ENCODE measurements at regions not wholly inside any gene's neighbourhood (a gene's known extent, or its start where the extent isn't known, plus 50 kb on each side); places are given as distances from the start of the nearest gene placed in this dataset.

DNA sequence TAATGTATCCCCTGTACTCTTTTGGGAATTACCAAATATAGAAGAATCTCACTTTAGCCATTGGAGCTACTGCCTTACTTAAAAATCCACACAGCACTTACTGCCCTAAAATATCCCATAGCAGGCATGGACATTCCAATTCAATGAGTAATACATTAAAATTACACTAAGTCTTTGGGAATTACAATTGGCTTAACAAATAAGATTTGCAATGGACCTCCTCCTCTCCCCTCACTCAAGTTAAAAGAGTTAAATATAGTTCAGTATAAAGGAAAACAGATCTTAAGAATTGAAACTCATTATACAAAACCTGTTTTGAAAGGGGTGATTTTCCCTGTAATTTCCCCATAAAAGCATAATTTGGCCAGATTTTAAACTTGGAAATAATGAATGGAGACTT is 477.1 kb downstream of the SLC16A7 start:
- Mint-ChIP-seq H3K9me3 (ENCODE audit: low read depth, unreplicated experiment) (no peaks in the 10 kb centered on the region), H3K36me3 (ENCODE audit: insufficient read depth, unreplicated experiment) (no peaks in the 10 kb centered on the region), H3K4me1 (ENCODE audit: low read depth, unreplicated experiment) (peaks cover 26% of the 10 kb centered on the region), H3K27ac (ENCODE audit: unreplicated experiment) (peak overlapping the region; percentile 38), H3K27me3 (ENCODE audit: unreplicated experiment) (no peaks in the 10 kb centered on the region), H3K4me3 (ENCODE audit: low read depth, unreplicated experiment) (no peak overlapping the region)
- CTCF ChIA-PET: no interaction called here
- TF ChIP-seq, protein P1, sequence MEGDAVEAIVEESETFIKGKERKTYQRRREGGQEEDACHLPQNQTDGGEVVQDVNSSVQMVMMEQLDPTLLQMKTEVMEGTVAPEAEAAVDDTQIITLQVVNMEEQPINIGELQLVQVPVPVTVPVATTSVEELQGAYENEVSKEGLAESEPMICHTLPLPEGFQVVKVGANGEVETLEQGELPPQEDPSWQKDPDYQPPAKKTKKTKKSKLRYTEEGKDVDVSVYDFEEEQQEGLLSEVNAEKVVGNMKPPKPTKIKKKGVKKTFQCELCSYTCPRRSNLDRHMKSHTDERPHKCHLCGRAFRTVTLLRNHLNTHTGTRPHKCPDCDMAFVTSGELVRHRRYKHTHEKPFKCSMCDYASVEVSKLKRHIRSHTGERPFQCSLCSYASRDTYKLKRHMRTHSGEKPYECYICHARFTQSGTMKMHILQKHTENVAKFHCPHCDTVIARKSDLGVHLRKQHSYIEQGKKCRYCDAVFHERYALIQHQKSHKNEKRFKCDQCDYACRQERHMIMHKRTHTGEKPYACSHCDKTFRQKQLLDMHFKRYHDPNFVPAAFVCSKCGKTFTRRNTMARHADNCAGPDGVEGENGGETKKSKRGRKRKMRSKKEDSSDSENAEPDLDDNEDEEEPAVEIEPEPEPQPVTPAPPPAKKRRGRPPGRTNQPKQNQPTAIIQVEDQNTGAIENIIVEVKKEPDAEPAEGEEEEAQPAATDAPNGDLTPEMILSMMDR (IDR thresholded peaks at IDR 0.05; ENCODE audit: unreplicated experiment): no peak
- no peak for DNase-seq
- BruUV-seq (replicated peaks): no TSS peak
- intact Hi-C loops (cut with micrococcal nuclease; ENCODE audit: unreplicated experiment): loop anchor here (10.0 kb wide), 1 partner anchor 158 kb away; no protein-coding TSS in a partner anchor

DNA sequence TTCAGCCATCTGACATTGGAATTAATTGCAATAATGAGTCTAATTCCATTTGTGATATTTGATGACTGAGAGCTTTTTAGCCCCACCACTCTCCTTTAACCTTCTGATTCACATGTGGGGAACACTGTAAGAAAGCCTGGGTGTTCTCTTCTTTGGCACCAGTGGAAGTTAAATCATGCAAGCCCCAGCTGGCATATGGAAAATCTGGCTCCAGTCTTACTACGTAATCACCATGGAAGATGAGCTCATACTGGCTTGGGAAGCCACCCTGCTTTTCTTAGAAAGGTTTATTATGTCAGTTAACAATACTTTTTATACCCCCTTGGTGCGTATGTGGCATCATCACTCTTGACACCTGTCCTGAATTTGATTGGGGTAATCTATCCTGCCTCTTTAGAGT is 479.3 kb downstream of the SLC16A7 start:
- no peak for DNase-seq
- no peaks in the 10 kb centered on the region for H3K9me3 Mint-ChIP-seq (ENCODE audit: low read depth, unreplicated experiment)
- BruUV-seq (replicated peaks): no TSS peak
- H3K27me3 Mint-ChIP-seq (ENCODE audit: unreplicated experiment): no peaks in the 10 kb centered on the region
- TF ChIP-seq, protein P1 (IDR thresholded peaks at IDR 0.05; ENCODE audit: unreplicated experiment): no peak
- H3K4me1 Mint-ChIP-seq (ENCODE audit: low read depth, unreplicated experiment): peaks cover 26% of the 10 kb centered on the region
- no peaks in the 10 kb centered on the region for H3K36me3 Mint-ChIP-seq (ENCODE audit: insufficient read depth, unreplicated experiment)
- intact Hi-C loops (cut with micrococcal nuclease; ENCODE audit: unreplicated experiment): loop anchor here (10.0 kb wide), 1 partner anchor 160 kb away; no protein-coding TSS in a partner anchor
- CTCF ChIA-PET: no interaction called here
- no peak overlapping the region for H3K27ac Mint-ChIP-seq (ENCODE audit: unreplicated experiment)
- H3K4me3 Mint-ChIP-seq (ENCODE audit: low read depth, unreplicated experiment): no peak overlapping the region

DNA sequence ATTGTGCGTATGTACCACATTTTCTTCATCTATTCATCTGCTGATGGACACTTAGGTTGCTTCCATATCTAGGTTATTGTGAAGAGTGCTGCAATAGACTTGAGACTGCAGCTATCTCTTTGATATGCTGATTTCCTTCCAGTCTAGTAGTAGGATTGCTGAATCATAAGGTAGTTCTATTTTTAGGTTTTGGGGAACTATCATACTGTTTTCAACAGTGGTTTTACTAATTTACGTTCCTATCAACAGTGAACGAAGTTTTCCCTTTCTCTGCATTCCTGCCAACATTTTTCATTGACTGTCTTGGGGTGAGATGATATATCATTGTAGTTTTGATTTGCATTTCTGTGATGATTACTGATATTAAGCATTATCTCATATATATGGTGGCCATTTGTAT is 482.2 kb downstream of the SLC16A7 start:
- H3K9me3 Mint-ChIP-seq (ENCODE audit: low read depth, unreplicated experiment): no peaks in the 10 kb centered on the region
- no peaks in the 10 kb centered on the region for H3K27me3 Mint-ChIP-seq (ENCODE audit: unreplicated experiment)
- CTCF ChIA-PET: no interaction called here
- TF ChIP-seq, protein P1 (IDR thresholded peaks at IDR 0.05; ENCODE audit: unreplicated experiment): no peak
- no peaks in the 10 kb centered on the region for H3K36me3 Mint-ChIP-seq (ENCODE audit: insufficient read depth, unreplicated experiment)
- H3K4me3 Mint-ChIP-seq (ENCODE audit: low read depth, unreplicated experiment): no peak overlapping the region
- no peak for DNase-seq
- no TSS peak for BruUV-seq (replicated peaks)
- H3K27ac Mint-ChIP-seq (ENCODE audit: unreplicated experiment): no peak overlapping the region
- intact Hi-C loops (cut with micrococcal nuclease; ENCODE audit: unreplicated experiment): loop anchor here (10.0 kb wide), 1 partner anchor 163 kb away; no protein-coding TSS in a partner anchor
- peaks cover 15% of the 10 kb centered on the region for H3K4me1 Mint-ChIP-seq (ENCODE audit: low read depth, unreplicated experiment)

DNA sequence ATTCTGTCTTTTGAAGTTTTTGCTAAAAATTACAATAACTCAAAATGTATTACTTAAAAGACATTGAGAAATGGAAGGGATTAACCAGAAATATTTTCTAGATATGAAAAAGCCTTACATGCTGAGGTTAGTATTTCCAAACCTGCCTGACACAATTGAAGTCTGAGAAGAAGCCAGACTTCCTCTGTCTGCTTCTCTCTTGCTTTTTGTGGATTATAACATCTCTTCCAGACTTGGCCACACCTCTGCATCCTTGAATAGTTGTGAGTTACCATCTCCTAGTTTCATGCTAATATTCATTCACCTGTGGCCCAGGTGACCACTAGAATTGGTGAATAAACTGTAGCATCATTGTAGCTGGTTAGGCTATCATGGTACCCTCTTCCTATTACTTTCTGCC is 497.6 kb downstream of the SLC16A7 start:
- Mint-ChIP-seq H3K4me3 (ENCODE audit: low read depth, unreplicated experiment) (no peak overlapping the region), H3K4me1 (ENCODE audit: low read depth, unreplicated experiment) (no peaks in the 10 kb centered on the region), H3K27ac (ENCODE audit: unreplicated experiment) (no peak overlapping the region), H3K36me3 (ENCODE audit: insufficient read depth, unreplicated experiment) (no peaks in the 10 kb centered on the region), H3K9me3 (ENCODE audit: low read depth, unreplicated experiment) (peaks cover 4% of the 10 kb centered on the region), H3K27me3 (ENCODE audit: unreplicated experiment) (no peaks in the 10 kb centered on the region)
- intact Hi-C loops (cut with micrococcal nuclease; ENCODE audit: unreplicated experiment): no loop called here
- no TSS peak for BruUV-seq (replicated peaks)
- TF ChIP-seq, protein P1 (IDR thresholded peaks at IDR 0.05; ENCODE audit: unreplicated experiment): no peak
- DNase-seq: no peak
- CTCF ChIA-PET: no interaction called here

Data from Calu3 (cell line).